Caco-2 (cell line): ENCODE measurements at regions not wholly inside any gene's neighbourhood (a gene's known extent, or its start where the extent isn't known, plus 50 kb on each side); places are given as distances from the start of the nearest gene placed in this dataset.

Experiments used
- BruUV-seq: library from RNA; stranded (reverse); fragments of 400-500 nt; replicated peaks from 2 replicates; lab custom pipeline; 2021; lab: Mats Ljungman, UMichigan
- CTCF ChIA-PET: fragments of 300-600 bp; sonication (Branson Sonifier 250); formaldehyde crosslinking; loops from one replicate; lab custom pipeline; 2022; ENCODE audit warnings: antibody characterized with exemption; lab: Charles Lee
- POLR2A ChIA-PET: fragments of 300-600 bp; sonication (Branson Sonifier 250); formaldehyde crosslinking; loops from one replicate; lab custom pipeline; 2022; ENCODE audit warnings: antibody characterized with exemption; lab: Charles Lee
- DNase-seq, 2 experiments: peaks; one replicate each; pipeline versions ENCODE4 v3.0.0 to v3.0.0-alpha.2; 2020 to 2022
- H3K27me3 ChIP-seq: replicated peaks from 2 replicates; pipeline ENCODE4 v1.6.0; 2011; ENCODE audit warnings: low read length; ENCODE audit not compliant: control insufficient read depth, insufficient read depth
- H3K36me3 ChIP-seq: 2 replicates; pipeline ENCODE4 v1.5.1; 2011; ENCODE audit warnings: low read length; ENCODE audit not compliant: control insufficient read depth, insufficient read depth
- H3K4me1 ChIP-seq: fragments of 250-450 bp; sonication (Bioruptor Pico); 2 replicates; pipeline ENCODE4 v1.5.1; 2020; ENCODE audit warnings: mild to moderate bottlenecking
- H3K4me3 ChIP-seq: 2 replicates; pipeline ENCODE4 v1.5.1; 2011; ENCODE audit warnings: low read depth, mild to moderate bottlenecking, control low read depth, low read length
- H3K9me3 ChIP-seq: fragments of 250-450 bp; sonication (Bioruptor Pico); 2 replicates; pipeline ENCODE4 v1.5.1; 2020; ENCODE audit warnings: mild to moderate bottlenecking, moderate library complexity
- H3K27ac Mint-ChIP-seq: one replicate; pipeline ENCODE4 v1.8.0; 2022; ENCODE audit warnings: mixed read lengths; ENCODE audit not compliant: unreplicated experiment
- H3K27me3 Mint-ChIP-seq: one replicate; pipeline ENCODE4 v1.8.0; 2022; ENCODE audit warnings: mixed read lengths; ENCODE audit not compliant: insufficient read depth, unreplicated experiment
- H3K36me3 Mint-ChIP-seq: one replicate; pipeline ENCODE4 v1.8.0; 2022; ENCODE audit warnings: mild to moderate bottlenecking, mixed read lengths; ENCODE audit not compliant: insufficient read depth, unreplicated experiment
- H3K4me1 Mint-ChIP-seq: one replicate; pipeline ENCODE4 v1.8.0; 2022; ENCODE audit warnings: low read depth, mixed read lengths; ENCODE audit not compliant: unreplicated experiment
- H3K4me3 Mint-ChIP-seq: one replicate; pipeline ENCODE4 v1.8.0; 2022; ENCODE audit warnings: mild to moderate bottlenecking, moderate library complexity, mixed read lengths; ENCODE audit not compliant: unreplicated experiment
- H3K9me3 Mint-ChIP-seq: one replicate; pipeline ENCODE4 v1.8.0; 2022; ENCODE audit warnings: mixed read lengths; ENCODE audit not compliant: unreplicated experiment
- CTCF ChIP-seq, 2 experiments: fragments of 200-600 bp in 1 of 2; IDR thresholded peaks; 1 replicate in 1 of 2; 2 replicates in 1 of 2; pipeline versions ENCODE4 v1.5.1 to v1.8.0; 2011 to 2022; ENCODE audit warnings: antibody characterized with exemption in 1 of 2, control low read depth in 1 of 2, inconsistent platforms in 1 of 2, low read depth in 1 of 2, low read length in 1 of 2, mild to moderate bottlenecking in 1 of 2, moderate library complexity in 1 of 2; ENCODE audit not compliant: insufficient read depth in 1 of 2, severe bottlenecking in 1 of 2, unreplicated experiment in 1 of 2
- intact Hi-C: fragments of 100-400 bp; cut with micrococcal nuclease; formaldehyde crosslinking; loops from one replicate; pipeline ENCODE4 v1.10.0; 2022; ENCODE audit not compliant: unreplicated experiment

GRCh38 chrX:126027229-126027628 is 138.9 kb downstream of the DCAF12L2 start:
- no peaks in the 10 kb centered on the region for H3K9me3 ChIP-seq
- BruUV-seq: no TSS peak
- H3K27me3 Mint-ChIP-seq: no peaks in the 10 kb centered on the region

GRCh38 chrX:126030021-126030420 is 136.1 kb downstream of the DCAF12L2 start:
- H3K4me1 Mint-ChIP-seq: no peaks in the 10 kb centered on the region
- Histone ChIP-seq H3K36me3 (no peaks in the 10 kb centered on the region), H3K9me3 (no peaks in the 10 kb centered on the region), H3K4me1 (no peaks in the 10 kb centered on the region), H3K4me3 (no peak overlapping the region), H3K27me3 (no peaks in the 10 kb centered on the region)
- BruUV-seq: no TSS peak
- ChIA-PET CTCF (no interaction called here), POLR2A (no interaction called here)
- H3K27ac Mint-ChIP-seq: no peak overlapping the region
- no peak overlapping the region for H3K4me3 Mint-ChIP-seq
- no peaks in the 10 kb centered on the region for H3K27me3 Mint-ChIP-seq
- peaks cover 5% of the 10 kb centered on the region for H3K9me3 Mint-ChIP-seq
- intact Hi-C loops: no loop called here
- no peak for DNase-seq
- TF ChIP-seq CTCF (IDR thresholded peaks at IDR 0.05; ENCODE audit: insufficient read depth in 1 of 2, low read depth in 1 of 2, low read length in 1 of 2, severe bottlenecking in 1 of 2, unreplicated experiment in 1 of 2): no peak
- H3K36me3 Mint-ChIP-seq: no peaks in the 10 kb centered on the region

More at GRCh38 chrX:126027229-126027628, 138.9 kb downstream of the DCAF12L2 start:
- Histone ChIP-seq H3K4me3 (no peak overlapping the region), H3K36me3 (no peaks in the 10 kb centered on the region), H3K27me3 (no peaks in the 10 kb centered on the region), H3K4me1 (no peaks in the 10 kb centered on the region)
- ChIA-PET CTCF (no interaction called here), POLR2A (no interaction called here)
- Mint-ChIP-seq H3K4me3 (no peak overlapping the region), H3K27ac (no peak overlapping the region), H3K4me1 (no peaks in the 10 kb centered on the region), H3K9me3 (peaks cover 5% of the 10 kb centered on the region), H3K36me3 (no peaks in the 10 kb centered on the region)
- TF ChIP-seq CTCF (IDR thresholded peaks at IDR 0.05; ENCODE audit: insufficient read depth in 1 of 2, low read depth in 1 of 2, low read length in 1 of 2, severe bottlenecking in 1 of 2, unreplicated experiment in 1 of 2): no peak
- intact Hi-C loops: no loop called here
- no peak for DNase-seq

DNA sequence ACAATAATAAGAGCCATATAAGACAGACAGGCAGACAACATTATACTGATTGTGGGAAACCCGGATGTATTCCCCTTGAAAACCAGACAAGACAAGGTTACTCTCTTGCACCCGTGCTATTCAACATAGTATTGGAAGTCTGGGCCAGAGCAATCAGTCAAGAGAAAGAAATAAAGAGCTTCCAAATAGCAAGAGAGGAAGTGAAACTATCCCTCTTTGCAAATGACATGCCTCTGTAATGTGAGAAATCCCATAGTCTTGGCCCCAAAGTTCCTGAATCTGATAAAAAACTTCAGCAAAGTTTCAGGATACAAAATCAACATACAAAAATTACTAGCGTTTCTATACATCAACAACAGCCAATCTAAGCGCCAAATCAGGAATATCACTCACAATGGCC is 102.1 kb downstream of the DCAF12L2 start:
- no peak for TF ChIP-seq CTCF (IDR thresholded peaks at IDR 0.05; ENCODE audit: insufficient read depth in 1 of 2, low read depth in 1 of 2, low read length in 1 of 2, severe bottlenecking in 1 of 2, unreplicated experiment in 1 of 2)
- ChIA-PET POLR2A (no interaction called here), CTCF (no interaction called here)
- intact Hi-C loops: no loop called here
- Mint-ChIP-seq H3K9me3 (no peaks in the 10 kb centered on the region), H3K27ac (no peak overlapping the region), H3K36me3 (no peaks in the 10 kb centered on the region), H3K27me3 (no peaks in the 10 kb centered on the region), H3K4me3 (no peak overlapping the region), H3K4me1 (no peaks in the 10 kb centered on the region)
- Histone ChIP-seq H3K4me1 (no peaks in the 10 kb centered on the region), H3K9me3 (no peaks in the 10 kb centered on the region), H3K27me3 (no peaks in the 10 kb centered on the region), H3K4me3 (no peak overlapping the region), H3K36me3 (no peaks in the 10 kb centered on the region)
- no TSS peak for BruUV-seq
- no peak for DNase-seq
